HG02852 (cell line): ENCODE measurements at regions not wholly inside any gene's neighbourhood (a gene's known extent, or its start where the extent isn't known, plus 50 kb on each side); places are given as distances from the start of the nearest gene placed in this dataset.

ENCODE experiments used
- ATAC-seq: cut with Tn5 transposase; IDR thresholded peaks from one replicate; pipeline ENCODE4 v1.9.1; 2021; ENCODE audit warnings: mild to moderate bottlenecking, moderate library complexity; ENCODE audit not compliant: unreplicated experiment

DNA sequence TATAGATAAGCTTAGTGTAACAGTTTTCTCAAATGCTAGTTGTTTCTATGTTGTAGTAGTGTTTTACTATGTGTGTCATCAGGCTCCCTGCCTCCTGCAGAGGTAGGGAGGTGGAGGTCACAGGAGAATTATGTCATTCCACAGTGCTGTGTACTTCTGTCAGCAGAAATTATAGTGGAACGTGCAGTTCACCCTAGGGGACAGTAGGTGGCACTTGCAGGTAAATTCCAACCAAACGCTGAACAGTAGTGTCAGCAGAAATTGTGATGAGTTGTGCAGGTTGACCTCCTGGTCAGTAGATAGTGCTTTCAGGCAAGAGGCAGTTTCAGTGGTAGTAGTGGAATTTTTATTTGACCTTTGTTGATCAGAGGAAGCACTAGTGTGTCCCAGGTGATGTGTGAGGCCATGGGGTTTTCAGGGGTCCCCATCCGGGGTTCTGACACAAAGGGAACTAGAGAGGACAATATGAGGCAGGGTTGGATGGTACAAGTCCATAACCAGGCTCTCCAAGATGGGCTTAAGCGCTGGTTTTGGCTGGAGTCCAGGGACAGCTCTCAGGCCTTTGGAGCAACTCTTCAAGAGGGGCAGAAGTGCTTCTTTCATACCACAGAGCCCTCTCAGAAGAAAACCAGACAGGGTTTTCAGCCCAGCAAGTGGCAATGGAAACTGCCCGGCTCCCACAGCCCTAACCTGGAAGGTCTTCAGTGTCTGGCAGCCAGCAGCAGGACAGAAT, 402.9 kb downstream of the CYLC2 start:
- ATAC-seq = peak; percentile 99

DNA sequence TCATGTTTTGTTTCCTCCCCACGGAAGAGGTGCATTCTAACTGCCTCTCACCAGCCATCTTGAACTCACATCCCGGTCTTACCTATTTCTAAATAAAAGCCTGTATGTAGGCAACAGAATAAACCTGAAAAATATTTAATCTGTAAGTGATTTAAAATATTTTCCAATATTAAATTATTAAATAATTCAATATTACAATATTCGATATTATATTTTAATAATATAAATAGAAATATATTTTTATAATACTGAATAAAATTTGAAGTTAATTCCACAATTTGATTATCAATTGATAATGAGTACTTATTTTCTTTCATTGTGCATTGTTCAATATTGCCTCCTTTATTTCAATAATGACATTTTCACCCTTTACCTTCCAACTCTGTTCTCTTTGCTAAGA, 404.4 kb downstream of the CYLC2 start:
- ATAC-seq = no peak

DNA sequence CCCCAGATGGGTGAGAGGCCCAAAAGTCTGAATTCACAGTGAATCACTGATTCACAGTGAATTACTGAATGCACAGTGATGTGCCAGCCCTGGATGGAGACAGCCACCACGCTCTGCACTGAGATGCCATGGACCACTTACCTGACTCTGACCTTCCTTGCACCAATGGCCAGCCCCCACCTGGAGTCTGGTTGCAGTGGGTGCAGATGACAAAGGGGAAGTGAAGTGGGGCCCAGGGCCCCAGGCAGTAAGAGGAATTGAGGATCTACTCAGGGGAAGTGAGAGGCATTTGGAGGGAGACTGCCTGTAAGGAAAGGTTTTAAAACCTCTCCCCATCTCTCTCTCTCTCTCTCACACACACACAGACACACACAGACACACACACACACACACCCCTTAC, 412.1 kb downstream of the CYLC2 start:
- ATAC-seq = no peak

DNA sequence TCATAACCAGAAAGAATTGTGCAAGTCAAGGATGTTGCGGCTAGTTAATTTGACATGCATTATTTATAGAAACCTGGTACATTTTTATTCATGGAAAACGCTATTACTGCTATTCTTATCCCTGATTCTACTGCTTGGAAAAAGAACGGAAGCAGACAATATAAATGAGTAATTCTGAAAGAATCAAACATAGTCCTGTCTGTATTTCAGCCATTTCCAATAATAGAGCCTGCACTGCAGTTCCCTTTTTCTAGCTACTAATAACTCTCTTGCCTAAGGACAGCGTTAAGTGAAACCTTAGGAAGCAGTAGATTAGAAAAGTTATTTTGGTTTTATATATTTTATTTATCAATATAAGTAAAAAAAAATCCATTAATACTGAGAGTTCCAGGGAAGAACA, 414.9 kb downstream of the CYLC2 start:
- ATAC-seq = no peak

DNA sequence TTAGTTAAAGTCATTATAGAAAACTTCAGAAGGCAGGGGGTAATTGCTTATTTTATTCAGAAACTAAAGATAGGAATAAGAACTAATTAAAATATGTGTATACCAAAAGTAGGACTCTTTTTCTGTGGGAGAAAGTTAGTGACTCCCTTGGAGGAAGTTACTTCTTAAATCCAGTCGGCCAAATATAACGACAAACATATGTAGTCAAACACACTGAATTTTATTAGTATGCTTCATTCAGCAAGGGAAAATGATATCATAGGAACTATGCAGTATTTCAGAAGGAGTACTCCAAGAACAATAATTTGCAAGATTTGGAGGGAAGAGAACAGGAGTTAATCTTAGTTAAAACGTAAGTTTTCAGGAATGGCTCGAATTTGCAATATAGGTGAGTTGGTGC, 432.6 kb downstream of the CYLC2 start:
- ATAC-seq = no peak

DNA sequence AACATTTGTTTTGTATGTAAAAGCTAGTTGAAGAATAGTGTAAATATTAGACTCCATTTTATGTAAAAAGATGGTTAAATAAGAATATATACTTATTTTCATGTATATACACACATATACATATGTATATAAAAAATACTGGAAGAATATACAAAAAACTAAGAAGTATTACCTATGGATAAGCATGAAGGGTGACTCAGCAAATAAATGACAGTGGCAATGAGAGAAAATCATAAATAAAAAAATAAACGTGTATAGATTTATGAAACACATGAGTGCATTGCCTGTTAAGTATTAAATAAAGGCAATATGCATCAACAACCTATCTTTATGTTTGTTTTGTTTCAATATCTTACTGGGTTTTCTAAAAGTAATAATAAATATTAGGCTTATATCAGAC, 435.3 kb downstream of the CYLC2 start:
- no peak for ATAC-seq

DNA sequence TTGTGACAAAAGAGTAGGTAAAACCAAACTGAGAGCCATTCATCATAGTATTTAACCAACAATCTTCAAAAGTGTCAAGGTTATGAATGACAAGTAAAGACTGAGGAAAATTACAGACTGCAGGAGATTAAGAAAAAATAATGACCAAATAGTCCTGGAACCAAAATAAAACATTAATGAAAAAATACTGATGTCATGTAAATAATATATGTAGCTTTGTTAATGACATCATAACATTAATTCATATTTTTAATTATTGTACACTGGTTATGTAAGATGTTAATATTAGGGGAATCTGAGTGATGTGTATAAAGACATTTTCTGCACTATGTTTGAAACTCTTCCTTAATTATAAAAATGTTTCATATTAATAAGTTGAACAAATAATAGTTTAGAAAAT, 436.7 kb downstream of the CYLC2 start:
- no peak for ATAC-seq

DNA sequence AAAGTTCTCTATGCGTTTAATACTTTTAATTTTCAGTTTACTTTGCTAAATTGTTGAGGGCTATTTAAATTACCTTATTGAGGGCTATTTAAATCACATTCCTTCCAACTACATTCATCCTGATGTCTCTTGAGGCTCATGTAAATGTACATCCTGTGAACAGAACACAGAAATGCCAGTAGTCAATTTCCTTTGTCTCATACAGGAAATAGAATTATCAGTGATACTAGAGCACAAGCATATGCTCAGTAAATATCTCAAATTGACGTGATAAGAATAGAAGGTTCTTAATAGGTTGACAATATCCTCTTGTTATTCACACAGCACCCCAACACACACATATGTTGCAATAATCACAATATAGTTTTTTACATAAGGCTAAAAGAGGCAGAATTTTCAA, 449.0 kb downstream of the CYLC2 start:
- no peak for ATAC-seq

DNA sequence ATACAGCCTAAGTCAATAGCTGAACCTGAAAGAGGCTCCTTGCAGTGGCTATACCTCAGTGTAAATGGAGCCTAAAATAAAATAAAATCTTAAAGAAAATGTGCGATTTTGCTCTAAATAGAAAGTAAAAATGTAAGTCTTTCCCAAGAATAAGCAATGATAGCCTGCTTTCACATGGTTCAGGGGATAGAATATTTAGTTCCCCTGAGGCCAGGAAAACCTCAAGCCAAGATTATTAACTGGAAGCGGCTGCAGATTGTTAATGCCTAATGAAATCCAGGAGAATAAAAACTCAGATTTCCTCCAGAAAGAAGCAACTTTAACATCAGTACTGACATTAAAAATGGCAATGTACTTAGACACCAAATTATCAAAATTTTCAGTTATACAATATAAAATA, 463.7 kb downstream of the CYLC2 start:
- ATAC-seq = no peak

DNA sequence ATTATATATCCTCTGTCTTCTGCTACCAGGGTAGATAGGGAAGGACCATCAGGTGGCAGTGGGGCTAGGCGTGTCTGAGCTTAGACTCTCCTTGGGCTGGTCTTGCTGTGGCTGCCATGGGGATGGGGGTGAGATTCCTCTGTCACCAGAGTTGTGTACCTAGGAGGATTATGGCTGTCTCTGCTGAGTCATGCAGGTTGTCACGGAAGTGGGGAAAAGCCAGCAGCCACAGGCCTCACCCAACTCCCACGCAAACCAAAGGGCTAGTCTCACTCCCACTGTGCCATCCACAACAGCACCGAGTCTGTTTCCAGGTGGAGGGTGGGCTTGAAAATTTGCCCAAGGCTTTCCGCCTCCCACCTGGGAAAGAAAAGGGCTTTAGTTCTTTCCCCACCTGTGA, 476.1 kb downstream of the CYLC2 start:
- ATAC-seq = no peak

DNA sequence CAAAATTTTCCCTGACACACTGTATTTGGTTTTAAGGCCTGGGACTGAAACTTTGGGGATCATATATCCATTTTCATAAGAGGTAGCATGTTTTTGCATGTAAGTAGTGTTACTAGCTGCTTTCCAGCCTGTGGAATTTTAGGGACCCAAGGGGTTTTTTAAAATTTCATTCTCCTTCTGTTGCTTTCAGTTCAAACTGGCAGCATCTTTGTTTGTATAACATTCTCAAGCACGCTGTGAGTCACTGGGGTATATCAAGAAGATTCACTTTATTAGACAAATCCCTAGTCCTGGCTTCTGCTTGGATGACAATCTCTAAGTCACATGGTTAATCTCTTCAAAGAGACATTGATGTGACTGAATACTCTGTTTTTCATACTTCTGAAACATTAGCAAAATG, 479.0 kb downstream of the CYLC2 start:
- ATAC-seq = no peak

DNA sequence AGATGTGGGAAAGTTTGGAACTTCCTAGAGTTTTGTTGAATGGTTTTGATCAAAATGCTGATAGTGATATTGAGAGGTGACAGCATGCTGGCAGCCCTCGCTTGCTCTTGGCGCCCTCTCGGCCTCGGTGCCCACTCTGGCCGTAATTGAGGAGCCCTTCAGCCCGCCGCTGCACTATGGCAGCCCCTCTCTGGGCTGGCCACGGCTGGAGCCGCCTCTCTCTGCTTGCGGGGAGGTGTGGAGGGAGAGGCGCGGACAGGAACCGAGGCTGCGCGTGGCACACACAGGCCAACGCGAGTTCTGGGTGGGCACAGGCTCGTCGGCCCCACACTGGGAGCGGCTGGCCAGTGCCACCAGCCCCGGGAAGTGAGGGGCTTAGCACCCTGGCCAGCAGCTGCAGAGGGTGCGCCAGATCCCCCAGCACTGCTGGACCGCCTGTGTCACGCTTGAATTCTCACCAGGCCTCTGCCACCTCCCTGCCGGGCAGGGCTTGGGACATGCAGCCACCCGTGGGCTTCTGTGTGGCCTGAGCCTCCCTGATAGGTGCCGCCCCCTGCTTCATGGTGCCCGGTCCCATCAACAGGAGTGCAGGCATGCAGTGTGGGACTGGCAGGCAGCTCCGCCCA, 488.5 kb downstream of the CYLC2 start:
- no peak for ATAC-seq

DNA sequence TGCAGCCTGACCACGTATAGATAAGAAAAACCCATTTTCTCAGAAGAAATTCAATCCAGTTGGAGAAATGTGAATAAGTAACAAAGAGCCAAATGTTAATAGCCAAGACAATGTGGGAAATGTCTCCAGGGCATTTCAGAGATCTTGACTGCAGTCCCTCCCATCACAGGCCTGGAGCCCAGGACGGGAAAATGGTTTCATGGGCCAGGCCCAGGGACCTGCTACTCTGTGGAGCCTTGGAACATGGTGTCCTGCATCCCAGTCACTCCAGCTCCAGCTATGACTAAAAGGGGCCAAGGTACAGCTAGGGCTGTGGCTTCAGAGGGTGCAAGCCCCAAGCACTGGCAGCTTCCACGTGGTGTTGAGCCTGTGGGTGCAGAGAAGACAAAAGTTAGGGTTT, 490.0 kb downstream of the CYLC2 start:
- no peak for ATAC-seq

DNA sequence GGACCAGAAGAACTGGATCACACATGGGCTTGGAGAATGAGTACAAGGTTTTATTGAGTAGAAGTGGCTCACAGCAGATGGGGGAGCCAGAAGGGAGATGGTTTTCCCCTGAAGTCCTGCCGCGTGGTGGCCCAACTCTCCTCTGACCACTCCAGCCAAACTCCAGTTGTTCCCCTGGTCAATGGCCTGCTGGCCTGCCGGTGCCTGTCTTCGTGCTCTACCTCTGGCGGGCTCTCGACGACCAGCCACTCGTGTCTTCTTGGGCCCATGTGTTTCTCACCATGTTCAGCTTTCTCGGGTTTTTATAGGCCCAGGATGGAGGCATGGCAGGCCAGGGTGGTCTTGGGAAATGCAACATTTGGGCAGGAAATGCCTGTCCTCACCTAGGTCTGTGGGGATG, 519.6 kb downstream of the CYLC2 start:
- ATAC-seq = no peak

DNA sequence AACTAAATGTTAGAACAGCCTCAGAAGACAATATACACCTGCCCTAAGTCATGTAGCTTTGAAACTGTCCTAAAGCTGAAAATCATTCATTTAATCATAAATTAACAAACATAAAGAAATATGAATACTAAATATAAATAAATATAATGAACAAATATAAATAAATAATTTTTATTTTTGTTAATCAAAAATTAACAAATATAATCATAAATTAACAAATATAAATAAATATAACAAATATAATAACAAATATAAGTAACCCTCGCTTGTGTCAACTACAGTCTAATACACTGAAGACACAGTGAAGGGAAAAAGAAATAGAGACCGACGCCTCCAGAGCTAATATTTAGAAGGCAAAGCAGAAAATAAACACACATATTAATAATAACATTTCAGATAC, 527.3 kb downstream of the CYLC2 start:
- ATAC-seq = no peak

DNA sequence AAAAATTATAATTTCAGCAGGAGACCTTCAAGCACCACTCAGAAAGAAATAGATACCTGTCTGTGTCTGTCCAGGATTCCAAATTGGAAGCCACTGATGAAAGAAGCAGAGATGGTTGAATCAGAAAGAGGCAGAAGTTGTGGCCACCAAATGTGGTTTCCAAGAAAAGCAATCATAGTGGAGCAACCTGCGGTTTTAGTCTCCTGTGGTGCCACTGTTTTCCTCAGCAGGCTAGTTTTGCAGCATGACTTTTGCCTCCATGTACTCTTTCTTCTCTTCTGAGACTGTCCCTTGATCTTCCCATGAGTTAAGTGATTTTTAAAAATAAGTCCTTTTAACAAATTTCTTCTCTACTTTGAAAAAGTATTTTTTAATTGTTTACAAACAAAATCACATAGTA, 535.8 kb downstream of the CYLC2 start:
- no peak for ATAC-seq

DNA sequence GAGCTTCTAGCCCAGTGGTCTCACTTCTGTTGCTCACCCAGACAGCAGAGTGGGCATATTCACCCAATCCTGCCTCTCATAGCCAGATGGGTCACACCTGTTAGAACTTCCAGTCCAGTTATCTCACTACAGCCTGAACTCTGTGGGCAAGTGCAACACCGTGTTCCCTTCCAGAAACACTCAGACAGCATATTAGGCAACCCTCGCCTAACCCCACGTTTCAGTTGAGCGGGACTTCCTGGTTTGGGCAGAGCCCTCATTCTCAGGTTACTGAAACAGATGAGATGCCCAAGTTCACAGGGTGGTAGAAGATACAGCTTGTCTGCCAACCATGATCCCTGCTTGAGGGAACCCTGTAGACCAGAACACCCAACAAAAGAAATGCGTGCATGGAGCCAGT, 538.2 kb downstream of the CYLC2 start:
- no peak for ATAC-seq

DNA sequence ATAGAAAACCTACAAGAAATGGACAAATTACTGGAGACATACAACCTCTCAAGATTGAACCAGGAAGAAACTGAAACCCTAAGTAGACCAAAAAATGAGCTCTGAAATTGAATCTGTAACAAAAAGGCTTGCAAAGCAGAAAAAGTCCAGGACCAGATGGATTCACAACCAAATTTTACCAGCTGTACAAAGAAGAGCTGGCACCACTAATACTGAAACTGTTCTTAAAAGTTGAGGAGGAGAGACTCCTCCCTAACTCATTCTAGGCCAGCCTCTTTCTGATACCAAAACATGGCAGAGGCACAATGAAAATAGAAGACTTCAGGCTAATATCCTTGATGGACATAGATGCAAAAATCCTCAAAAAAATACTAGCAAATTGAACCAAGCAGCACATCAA, 542.3 kb downstream of the CYLC2 start:
- ATAC-seq = no peak

DNA sequence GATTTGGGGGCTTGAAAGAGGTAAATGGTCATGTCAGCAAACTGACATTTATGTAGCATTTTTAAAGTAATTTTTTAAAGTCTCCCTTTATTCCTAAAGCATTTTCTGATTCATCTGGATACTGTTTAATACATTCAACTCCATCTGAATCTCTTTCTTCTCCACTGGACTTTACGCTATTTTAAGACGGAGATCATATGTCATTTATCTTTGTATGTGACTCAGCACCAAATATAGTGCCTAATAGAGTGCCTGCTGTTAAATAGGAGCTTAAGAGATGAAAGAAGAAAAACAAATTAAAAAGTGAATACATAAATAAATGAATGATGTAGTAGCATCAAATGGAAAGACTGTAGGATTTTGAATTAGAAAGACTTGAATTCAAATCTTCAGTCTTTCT, 548.8 kb upstream of the SMC2 start:
- no peak for ATAC-seq

DNA sequence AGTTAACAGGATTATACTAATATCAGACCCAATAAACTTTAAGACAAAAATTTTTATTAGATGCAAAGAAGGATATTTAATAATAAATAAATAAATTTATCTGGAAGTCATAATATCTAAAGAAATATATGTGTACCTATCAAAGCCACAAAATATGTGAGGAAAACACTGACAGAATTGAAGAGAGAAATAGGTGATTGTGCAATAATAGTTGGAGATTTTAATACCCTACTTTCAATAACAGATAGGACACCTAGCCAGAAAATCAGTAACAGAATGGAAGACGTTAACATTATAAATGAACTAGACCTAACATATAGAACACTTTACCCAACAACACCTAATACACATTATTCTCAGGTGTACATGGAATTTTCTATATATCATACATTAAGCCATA, 541.4 kb upstream of the SMC2 start:
- no peak for ATAC-seq

DNA sequence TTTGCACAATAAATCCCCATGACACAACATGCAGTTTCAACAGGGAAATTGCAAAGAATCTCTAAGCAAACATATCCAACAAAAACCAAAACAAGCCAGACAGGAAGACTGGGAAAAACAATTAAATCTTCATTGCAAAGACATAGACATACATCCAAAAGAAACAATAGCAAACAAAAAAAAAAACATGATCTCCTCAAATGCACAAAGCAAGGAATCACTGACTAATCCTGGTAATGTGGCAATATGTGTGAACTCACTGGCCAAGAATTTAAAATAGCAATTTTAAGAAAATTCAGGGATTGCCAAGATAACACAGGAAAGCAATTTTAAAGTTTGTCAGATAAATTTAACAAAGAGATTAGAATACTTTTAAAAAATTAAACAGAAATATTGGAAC, 520.1 kb upstream of the SMC2 start:
- ATAC-seq = no peak

DNA sequence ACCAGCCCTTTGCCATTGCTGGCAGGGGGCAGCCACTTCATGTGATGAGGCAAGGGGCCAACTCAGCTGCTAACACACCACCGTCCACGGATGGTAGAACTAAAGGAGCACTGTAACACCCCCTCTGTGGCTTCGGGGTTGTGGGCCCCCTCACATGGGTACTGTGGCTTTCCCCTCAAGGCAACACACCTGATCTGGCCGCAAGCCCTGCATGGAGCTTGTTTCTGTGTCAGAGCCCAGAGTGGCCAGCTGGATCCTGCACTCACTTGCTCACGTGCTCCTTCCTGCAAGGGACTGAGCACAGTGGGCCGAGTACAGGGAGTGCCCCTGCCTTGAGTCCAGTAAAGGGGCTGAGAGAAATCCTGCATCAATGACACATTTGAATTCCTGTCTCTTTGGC, 507.4 kb upstream of the SMC2 start:
- ATAC-seq = no peak

DNA sequence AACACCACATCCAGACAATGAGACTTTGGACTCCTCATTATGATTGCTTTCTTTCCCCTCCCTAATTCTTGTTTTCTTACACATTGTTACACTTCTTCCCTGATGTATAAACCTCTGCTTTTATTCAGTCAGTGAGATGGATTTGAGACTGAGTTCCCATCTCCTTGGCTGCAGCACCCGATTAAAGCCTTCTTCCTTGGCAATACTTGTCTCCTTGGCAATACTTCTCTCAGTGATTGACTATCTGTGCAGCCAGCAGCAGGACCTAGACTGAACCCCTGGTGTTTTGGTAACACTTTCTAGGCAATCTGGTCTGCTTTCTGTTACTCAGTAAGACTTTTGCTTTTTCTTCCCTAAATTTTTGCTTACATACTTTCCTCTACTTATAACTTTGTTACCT, 492.8 kb upstream of the SMC2 start:
- ATAC-seq = no peak
